ENCODE measurements at regions not wholly inside any gene's neighbourhood (a gene's known extent, or its start where the extent isn't known, plus 50 kb on each side); places are given as distances from the start of the nearest gene placed in this dataset.

DNA sequence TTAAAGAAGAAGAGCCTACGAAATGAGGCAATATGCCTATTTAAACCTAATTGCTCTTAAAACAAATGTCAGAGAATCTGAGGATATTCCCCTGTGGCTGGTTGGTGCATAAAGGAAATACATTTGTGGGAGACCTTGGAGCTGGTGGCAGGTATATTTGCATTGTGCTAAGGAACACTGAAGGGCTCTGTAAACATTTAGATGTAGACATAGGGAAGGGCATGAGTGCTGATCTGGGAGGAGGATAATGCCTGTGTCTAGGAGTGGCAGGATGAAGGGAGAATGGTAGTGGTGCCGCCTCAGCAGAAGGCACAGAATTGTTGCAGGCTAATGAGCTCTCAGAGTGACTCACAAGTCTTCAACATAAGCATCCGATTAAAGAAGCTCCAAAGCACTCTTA lies 85.8 kb downstream of the CD164 start (continued):
- TF ChIP-seq, protein P1, sequence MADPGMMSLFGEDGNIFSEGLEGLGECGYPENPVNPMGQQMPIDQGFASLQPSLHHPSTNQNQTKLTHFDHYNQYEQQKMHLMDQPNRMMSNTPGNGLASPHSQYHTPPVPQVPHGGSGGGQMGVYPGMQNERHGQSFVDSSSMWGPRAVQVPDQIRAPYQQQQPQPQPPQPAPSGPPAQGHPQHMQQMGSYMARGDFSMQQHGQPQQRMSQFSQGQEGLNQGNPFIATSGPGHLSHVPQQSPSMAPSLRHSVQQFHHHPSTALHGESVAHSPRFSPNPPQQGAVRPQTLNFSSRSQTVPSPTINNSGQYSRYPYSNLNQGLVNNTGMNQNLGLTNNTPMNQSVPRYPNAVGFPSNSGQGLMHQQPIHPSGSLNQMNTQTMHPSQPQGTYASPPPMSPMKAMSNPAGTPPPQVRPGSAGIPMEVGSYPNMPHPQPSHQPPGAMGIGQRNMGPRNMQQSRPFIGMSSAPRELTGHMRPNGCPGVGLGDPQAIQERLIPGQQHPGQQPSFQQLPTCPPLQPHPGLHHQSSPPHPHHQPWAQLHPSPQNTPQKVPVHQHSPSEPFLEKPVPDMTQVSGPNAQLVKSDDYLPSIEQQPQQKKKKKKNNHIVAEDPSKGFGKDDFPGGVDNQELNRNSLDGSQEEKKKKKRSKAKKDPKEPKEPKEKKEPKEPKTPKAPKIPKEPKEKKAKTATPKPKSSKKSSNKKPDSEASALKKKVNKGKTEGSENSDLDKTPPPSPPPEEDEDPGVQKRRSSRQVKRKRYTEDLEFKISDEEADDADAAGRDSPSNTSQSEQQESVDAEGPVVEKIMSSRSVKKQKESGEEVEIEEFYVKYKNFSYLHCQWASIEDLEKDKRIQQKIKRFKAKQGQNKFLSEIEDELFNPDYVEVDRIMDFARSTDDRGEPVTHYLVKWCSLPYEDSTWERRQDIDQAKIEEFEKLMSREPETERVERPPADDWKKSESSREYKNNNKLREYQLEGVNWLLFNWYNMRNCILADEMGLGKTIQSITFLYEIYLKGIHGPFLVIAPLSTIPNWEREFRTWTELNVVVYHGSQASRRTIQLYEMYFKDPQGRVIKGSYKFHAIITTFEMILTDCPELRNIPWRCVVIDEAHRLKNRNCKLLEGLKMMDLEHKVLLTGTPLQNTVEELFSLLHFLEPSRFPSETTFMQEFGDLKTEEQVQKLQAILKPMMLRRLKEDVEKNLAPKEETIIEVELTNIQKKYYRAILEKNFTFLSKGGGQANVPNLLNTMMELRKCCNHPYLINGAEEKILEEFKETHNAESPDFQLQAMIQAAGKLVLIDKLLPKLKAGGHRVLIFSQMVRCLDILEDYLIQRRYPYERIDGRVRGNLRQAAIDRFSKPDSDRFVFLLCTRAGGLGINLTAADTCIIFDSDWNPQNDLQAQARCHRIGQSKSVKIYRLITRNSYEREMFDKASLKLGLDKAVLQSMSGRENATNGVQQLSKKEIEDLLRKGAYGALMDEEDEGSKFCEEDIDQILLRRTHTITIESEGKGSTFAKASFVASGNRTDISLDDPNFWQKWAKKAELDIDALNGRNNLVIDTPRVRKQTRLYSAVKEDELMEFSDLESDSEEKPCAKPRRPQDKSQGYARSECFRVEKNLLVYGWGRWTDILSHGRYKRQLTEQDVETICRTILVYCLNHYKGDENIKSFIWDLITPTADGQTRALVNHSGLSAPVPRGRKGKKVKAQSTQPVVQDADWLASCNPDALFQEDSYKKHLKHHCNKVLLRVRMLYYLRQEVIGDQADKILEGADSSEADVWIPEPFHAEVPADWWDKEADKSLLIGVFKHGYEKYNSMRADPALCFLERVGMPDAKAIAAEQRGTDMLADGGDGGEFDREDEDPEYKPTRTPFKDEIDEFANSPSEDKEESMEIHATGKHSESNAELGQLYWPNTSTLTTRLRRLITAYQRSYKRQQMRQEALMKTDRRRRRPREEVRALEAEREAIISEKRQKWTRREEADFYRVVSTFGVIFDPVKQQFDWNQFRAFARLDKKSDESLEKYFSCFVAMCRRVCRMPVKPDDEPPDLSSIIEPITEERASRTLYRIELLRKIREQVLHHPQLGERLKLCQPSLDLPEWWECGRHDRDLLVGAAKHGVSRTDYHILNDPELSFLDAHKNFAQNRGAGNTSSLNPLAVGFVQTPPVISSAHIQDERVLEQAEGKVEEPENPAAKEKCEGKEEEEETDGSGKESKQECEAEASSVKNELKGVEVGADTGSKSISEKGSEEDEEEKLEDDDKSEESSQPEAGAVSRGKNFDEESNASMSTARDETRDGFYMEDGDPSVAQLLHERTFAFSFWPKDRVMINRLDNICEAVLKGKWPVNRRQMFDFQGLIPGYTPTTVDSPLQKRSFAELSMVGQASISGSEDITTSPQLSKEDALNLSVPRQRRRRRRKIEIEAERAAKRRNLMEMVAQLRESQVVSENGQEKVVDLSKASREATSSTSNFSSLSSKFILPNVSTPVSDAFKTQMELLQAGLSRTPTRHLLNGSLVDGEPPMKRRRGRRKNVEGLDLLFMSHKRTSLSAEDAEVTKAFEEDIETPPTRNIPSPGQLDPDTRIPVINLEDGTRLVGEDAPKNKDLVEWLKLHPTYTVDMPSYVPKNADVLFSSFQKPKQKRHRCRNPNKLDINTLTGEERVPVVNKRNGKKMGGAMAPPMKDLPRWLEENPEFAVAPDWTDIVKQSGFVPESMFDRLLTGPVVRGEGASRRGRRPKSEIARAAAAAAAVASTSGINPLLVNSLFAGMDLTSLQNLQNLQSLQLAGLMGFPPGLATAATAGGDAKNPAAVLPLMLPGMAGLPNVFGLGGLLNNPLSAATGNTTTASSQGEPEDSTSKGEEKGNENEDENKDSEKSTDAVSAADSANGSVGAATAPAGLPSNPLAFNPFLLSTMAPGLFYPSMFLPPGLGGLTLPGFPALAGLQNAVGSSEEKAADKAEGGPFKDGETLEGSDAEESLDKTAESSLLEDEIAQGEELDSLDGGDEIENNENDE (IDR thresholded peaks at IDR 0.05; ENCODE audit: insufficient replicate concordance, low read length), result no peak
- no peak for TF ChIP-seq TAF1 (IDR thresholded peaks at IDR 0.05; ENCODE audit: low read depth, low read length)
- no peak for TF ChIP-seq JUND (IDR thresholded peaks at IDR 0.05; ENCODE audit: low read length)
- no peak for TF ChIP-seq TEAD4 (IDR thresholded peaks at IDR 0.05; ENCODE audit: low read depth, low read length)
- TF ChIP-seq BRCA1 (IDR thresholded peaks at IDR 0.05; ENCODE audit: low read depth, low read length), result no peak
- no peak for TF ChIP-seq CEBPB (IDR thresholded peaks at IDR 0.05; ENCODE audit: low read depth, low read length)
- no peak for TF ChIP-seq RFX5 (IDR thresholded peaks at IDR 0.05; ENCODE audit: borderline replicate concordance, low read depth, low read length)
